ENCODE measurements at regions not wholly inside any gene's neighbourhood (a gene's known extent, or its start where the extent isn't known, plus 50 kb on each side); places are given as distances from the start of the nearest gene placed in this dataset.

GRCh38 chr5:138659561-138659960, 84.4 kb upstream of the HSPA9 start:
- H3K4me3 ChIP-seq (ENCODE audit: low read depth, low read length), result no peak overlapping the region
- no peak for DNase-seq
- no peaks in the 10 kb centered on the region for H3K27me3 ChIP-seq (replicated peaks)
- H3K36me3 ChIP-seq (replicated peaks), result no peaks in the 10 kb centered on the region
- no peak overlapping the region for H3K27ac ChIP-seq
- in situ Hi-C loops (cut with HindIII; ENCODE audit: low pct_ligation_motif_present, low sequenced_read_pairs), result no loop called here
- no peak for TF ChIP-seq CTCF (IDR thresholded peaks at IDR 0.05; ENCODE audit: low read depth, low read length, missing control alignments)

- no peak for TF ChIP-seq CTCF (IDR thresholded peaks at IDR 0.05; ENCODE audit: low read depth, low read length, missing control alignments)
- in situ Hi-C loops (cut with HindIII; ENCODE audit: low pct_ligation_motif_present, low sequenced_read_pairs), result no loop called here
- no peaks in the 10 kb centered on the region for H3K27me3 ChIP-seq (replicated peaks)
- no peak for DNase-seq
- no peak overlapping the region for H3K4me3 ChIP-seq (ENCODE audit: low read depth, low read length)
- H3K27ac ChIP-seq, result no peak overlapping the region
- no peaks in the 10 kb centered on the region for H3K36me3 ChIP-seq (replicated peaks)
Measured at GRCh38 chr5:138659121-138659520, 83.9 kb upstream of the HSPA9 start.

DNA sequence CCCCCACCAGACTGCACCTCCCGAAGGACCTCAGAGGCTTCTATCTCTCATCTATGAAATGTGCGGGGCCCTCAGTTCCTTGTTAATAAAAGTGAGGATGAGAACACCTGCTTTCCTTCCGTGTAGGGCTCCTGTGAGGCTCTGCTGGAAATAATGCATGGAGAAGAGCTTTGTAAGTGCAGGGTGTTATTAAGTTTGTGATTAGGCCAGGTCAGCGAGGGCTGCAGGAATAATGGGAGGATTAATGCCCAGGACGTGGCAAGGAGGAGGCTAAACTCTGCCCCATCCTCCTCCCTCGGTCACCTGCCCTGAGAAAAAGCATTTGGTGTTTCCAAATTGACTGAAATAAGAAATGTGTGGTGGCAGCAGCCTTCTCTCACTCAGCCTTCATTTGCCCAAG, 83.5 kb upstream of the HSPA9 start:
- no peak overlapping the region for H3K4me3 ChIP-seq (ENCODE audit: low read depth, low read length)
- H3K36me3 ChIP-seq (replicated peaks), result no peaks in the 10 kb centered on the region
- no peak for TF ChIP-seq CTCF (IDR thresholded peaks at IDR 0.05; ENCODE audit: low read depth, low read length, missing control alignments)
- no peaks in the 10 kb centered on the region for H3K27me3 ChIP-seq (replicated peaks)
- DNase-seq, result no peak
- in situ Hi-C loops (cut with HindIII; ENCODE audit: low pct_ligation_motif_present, low sequenced_read_pairs), result no loop called here
- H3K27ac ChIP-seq, result no peak overlapping the region

GRCh38 chr5:138657360-138657759, 82.2 kb upstream of the HSPA9 start:
- TF ChIP-seq CTCF (IDR thresholded peaks at IDR 0.05; ENCODE audit: low read depth, low read length, missing control alignments), result no peak
- in situ Hi-C loops (cut with HindIII; ENCODE audit: low pct_ligation_motif_present, low sequenced_read_pairs), result no loop called here
- Histone ChIP-seq H3K27me3 (replicated peaks) (no peaks in the 10 kb centered on the region), H3K27ac (no peak overlapping the region), H3K4me3 (ENCODE audit: low read depth, low read length) (no peak overlapping the region), H3K36me3 (replicated peaks) (no peaks in the 10 kb centered on the region)
- DNase-seq, result no peak

- Histone ChIP-seq H3K27me3 (replicated peaks) (no peaks in the 10 kb centered on the region), H3K36me3 (replicated peaks) (no peaks in the 10 kb centered on the region), H3K4me3 (ENCODE audit: low read depth, low read length) (no peak overlapping the region), H3K27ac (no peak overlapping the region)
- no peak for DNase-seq
- in situ Hi-C loops (cut with HindIII; ENCODE audit: low pct_ligation_motif_present, low sequenced_read_pairs), result no loop called here
- TF ChIP-seq CTCF (IDR thresholded peaks at IDR 0.05; ENCODE audit: low read depth, low read length, missing control alignments), result no peak
Measured at GRCh38 chr5:138656916-138657315, 81.7 kb upstream of the HSPA9 start.

GRCh38 chr5:138655530-138656190, 80.5 kb upstream of the HSPA9 start:
- in situ Hi-C loops (cut with HindIII; ENCODE audit: low pct_ligation_motif_present, low sequenced_read_pairs), result no loop called here
- DNase-seq, result no peak
- no peak for TF ChIP-seq CTCF (IDR thresholded peaks at IDR 0.05; ENCODE audit: low read depth, low read length, missing control alignments)
- no peak overlapping the region for H3K4me3 ChIP-seq (ENCODE audit: low read depth, low read length)
- H3K27me3 ChIP-seq (replicated peaks), result no peaks in the 10 kb centered on the region
- no peak overlapping the region for H3K27ac ChIP-seq
- no peaks in the 10 kb centered on the region for H3K36me3 ChIP-seq (replicated peaks)
